ENCODE measurements at regions not wholly inside any gene's neighbourhood (a gene's known extent, or its start where the extent isn't known, plus 50 kb on each side); places are given as distances from the start of the nearest gene placed in this dataset.
"Not testable (repeated sequence)": the region's sequence is repeated elsewhere in the genome, so short reads cannot be mapped to it uniquely, and the experiment has no call there.

DNA sequence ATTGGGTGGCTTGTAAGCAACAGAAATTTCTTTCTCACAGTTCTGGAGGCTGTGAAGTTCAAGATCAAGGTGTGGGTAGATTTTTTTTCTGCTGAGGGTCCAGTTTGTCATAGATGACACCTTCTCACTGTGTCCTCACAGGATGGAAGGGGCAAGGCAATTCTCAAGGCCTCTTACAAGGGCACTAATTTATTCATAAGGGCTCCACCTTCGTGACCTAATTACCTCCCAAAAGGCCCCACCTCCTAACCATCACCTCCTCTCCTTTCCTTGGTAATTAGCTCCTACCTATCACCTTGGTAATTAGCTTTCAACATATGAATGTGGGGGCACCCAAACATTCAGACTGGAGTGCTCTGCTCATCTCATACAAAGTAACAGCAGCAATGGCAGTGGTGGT is 92.3 kb upstream of the CD44 start:
- Histone ChIP-seq H3K27me3 (ENCODE audit: insufficient read depth, low read length) (no peaks in the 10 kb centered on the region), H3K4me3 (ENCODE audit: low read length) (no peak overlapping the region), H3K4me1 (ENCODE audit: insufficient read depth, low read length) (peaks cover 91% of the 10 kb centered on the region), H3K9me3 (ENCODE audit: low read depth, low read length) (no peaks in the 10 kb centered on the region)

DNA sequence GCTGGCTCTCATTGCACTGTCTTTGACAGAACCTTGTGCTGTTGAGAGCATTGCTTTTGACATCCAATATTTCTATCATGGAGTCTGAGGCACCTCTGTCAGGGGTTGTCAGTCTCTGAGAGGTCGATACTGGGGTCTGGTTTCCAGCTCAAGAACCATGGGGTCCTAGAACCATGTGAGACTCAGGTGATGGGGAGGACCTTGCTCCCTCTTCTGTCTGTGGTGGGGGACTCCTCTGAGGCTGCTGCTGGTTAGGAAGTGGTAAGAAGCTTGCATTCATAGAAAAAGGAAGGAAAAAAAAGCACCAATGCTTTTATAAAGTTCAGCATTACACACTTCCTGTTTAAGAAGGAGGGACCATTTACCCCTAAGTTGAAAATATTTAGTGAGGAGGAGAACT is 91.8 kb upstream of the CD44 start:
- Histone ChIP-seq H3K9me3 (ENCODE audit: low read depth, low read length) (no peaks in the 10 kb centered on the region), H3K4me1 (ENCODE audit: insufficient read depth, low read length) (peaks cover 86% of the 10 kb centered on the region), H3K27me3 (ENCODE audit: insufficient read depth, low read length) (no peaks in the 10 kb centered on the region), H3K4me3 (ENCODE audit: low read length) (no peak overlapping the region)

DNA sequence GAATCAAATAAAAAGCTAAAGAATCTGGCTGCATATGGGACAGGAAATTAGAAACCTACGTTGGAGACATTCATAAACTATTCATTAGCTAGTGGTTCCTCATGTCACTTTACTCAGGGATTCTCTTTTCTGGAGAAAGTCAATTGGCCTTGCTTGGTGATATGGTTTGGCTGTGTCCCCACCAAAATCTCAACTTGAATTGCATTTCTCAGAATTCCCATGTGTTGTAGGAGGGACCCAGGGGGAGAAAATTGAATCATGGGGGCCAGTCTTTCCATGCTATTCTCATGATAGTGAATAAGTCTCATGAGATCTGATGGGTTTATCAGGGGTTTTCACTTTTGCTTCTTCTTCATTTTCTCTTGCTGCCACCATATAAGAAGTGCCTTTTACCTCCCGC is 91.2 kb upstream of the CD44 start:
- Histone ChIP-seq H3K4me3 (ENCODE audit: low read length) (no peak overlapping the region), H3K27me3 (ENCODE audit: insufficient read depth, low read length) (no peaks in the 10 kb centered on the region), H3K9me3 (ENCODE audit: low read depth, low read length) (no peaks in the 10 kb centered on the region), H3K4me1 (ENCODE audit: insufficient read depth, low read length) (peaks cover 80% of the 10 kb centered on the region)

DNA sequence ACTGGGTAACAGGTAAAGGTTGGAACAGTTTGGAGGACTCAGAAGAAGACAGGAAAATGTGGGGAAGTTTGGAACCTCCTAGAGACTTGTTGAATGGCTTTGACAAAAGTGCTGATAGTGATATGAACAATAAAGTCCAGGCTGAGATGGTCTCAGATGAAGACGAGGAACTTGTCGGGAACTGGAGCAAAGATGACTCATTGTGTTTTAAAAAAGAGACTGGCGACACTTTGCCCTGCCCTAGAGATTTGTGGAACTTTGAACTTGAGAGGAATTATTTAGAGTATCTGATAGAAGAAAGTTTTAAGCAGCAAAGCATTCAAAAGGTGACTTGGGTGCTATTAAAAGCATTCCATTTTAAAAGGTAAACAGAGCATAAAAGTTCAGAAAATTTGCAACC is 90.6 kb upstream of the CD44 start:
- not testable (repeated sequence) for H3K9me3 ChIP-seq (ENCODE audit: low read depth, low read length); H3K27me3 ChIP-seq (ENCODE audit: insufficient read depth, low read length); H3K4me3 ChIP-seq (ENCODE audit: low read length)
- peaks cover 77% of the 10 kb centered on the region for H3K4me1 ChIP-seq (ENCODE audit: insufficient read depth, low read length)

DNA sequence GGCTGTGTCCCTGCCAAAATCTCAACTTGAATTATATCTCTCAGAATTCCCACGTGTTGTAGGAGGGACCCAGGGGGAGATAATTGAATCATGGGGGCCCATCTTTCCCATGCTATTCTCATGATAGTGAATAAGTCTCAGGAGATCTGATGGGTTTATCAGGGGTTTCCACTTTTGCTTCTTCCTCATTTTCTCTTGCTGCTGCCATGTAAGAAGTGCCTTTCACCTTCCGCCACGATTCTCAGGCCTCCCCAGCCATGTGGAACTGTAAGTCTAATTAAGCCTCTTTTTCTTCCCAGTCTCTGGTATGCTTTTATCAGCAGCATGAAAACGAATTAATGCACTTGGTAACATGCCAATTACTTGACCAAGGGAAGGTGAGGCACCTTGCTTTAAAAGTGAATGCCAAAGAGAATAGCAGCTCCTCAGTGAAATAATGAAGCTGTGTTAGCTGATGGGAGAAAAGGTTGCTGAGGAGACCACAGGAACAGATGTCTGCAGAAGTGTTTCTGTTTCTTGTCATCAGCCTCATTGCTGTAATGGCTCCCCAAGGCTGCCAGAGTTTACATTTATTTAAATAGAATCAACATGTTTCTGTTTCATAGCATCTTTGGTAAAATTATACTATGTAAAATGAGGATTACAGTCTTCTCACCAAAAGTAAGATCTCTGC is 89.0 kb upstream of the CD44 start:
- no peaks in the 10 kb centered on the region for H3K27me3 ChIP-seq (ENCODE audit: insufficient read depth, low read length)
- H3K4me3 ChIP-seq (ENCODE audit: low read length) = no peak overlapping the region

DNA sequence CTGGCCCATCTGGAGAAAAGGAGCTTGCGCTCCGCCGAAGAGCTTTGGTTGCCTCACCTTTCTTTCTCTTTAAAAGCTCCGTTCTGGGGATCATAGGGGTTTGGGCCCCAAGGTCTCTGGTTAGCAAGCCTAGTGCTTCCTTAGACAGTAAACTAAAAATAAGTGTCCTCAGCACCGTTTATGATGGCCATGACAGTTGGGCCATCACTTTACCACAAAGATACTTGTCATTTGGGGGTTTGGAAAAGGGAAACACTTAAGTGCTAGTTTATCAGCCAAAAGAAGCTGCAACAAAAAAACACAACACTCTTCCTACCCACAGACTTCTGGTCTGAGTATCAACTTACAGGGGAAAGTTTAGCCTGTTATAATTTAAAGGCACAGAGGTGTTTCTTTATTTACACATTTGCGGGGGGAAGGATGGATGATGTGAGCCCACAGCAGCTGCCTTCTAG is 88.4 kb upstream of the CD44 start:
- Histone ChIP-seq H3K4me3 (ENCODE audit: low read length) (no peak overlapping the region), H3K9me3 (ENCODE audit: low read depth, low read length) (no peaks in the 10 kb centered on the region), H3K4me1 (ENCODE audit: insufficient read depth, low read length) (peaks cover 55% of the 10 kb centered on the region), H3K27me3 (ENCODE audit: insufficient read depth, low read length) (no peaks in the 10 kb centered on the region)

More for the DNA sequence above, 89.0 kb upstream of the CD44 start:
- Histone ChIP-seq H3K4me1 (ENCODE audit: insufficient read depth, low read length) (peaks cover 61% of the 10 kb centered on the region), H3K9me3 (ENCODE audit: low read depth, low read length) (no peaks in the 10 kb centered on the region)

DNA sequence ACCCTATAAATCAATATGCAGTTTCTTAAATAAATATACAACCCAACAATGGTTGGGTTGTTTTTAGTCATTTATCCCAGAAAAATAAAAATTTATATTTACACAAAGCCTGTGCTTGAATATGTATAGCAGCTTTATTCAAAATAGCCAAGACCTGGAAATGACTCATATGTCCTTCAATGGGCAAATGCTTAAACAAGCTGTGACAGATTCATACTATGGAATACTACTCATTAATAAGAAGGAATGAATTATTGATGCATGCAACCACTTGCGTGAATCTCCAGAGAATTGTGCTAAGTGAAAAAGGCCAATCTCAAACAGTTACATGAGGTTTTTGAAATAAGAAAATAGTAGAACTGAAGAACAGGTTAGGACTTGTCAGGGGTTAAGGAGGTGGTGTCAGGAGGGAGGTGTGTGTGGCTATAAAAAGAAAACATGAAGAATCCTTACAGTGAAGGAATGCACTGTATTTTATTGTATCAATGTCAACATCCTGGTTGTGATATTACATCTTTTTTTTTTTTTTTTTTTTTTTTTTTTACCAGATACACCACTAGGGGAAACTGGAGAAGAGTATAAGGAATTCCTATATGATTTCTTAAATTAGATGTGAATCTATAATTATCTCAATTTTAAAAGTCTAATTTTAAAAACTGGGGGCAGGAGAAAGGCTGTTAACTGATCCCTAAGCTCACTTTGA is 82.4 kb upstream of the CD44 start:
- Histone ChIP-seq H3K4me3 (ENCODE audit: low read length) (no peak overlapping the region), H3K4me1 (ENCODE audit: insufficient read depth, low read length) (peaks cover 29% of the 10 kb centered on the region), H3K9me3 (ENCODE audit: low read depth, low read length) (no peaks in the 10 kb centered on the region), H3K27me3 (ENCODE audit: insufficient read depth, low read length) (no peaks in the 10 kb centered on the region)

DNA sequence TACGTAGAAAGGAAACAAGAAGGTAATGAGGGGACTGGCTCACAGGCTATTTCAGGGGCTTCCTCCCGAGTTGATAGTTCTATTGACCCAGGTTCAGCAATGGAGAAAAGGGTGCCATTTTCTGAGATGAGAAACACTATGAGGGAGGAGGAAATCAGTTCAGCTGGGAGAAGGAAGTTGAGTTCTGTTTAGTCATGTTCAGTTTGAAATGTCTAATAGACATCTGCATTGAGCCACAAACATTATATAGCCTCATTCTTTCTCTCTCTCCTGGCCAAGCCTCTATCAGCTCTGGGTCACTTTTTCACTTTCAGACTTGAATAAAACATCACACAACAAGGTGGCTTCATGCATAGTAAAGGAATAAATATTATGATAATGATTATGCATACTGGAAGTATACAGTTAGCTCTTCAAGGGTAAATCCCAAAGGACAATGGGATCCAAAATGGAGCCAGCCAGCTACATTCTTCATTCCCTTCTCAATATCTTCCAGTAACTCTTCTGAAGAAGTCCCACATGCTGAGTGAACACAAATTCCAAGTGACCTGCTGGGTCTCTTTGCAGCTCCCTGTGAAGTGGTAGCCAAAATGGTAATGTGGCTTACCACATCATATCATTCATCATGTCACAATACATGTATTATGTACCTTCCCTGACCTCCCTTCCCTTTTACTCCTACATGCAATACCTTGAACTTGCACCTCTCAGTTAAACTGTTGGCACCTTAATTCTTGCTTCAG is 80.9 kb upstream of the CD44 start:
- Histone ChIP-seq H3K4me1 (ENCODE audit: insufficient read depth, low read length) (peaks cover 29% of the 10 kb centered on the region), H3K9me3 (ENCODE audit: low read depth, low read length) (no peaks in the 10 kb centered on the region), H3K4me3 (ENCODE audit: low read length) (no peak overlapping the region), H3K27me3 (ENCODE audit: insufficient read depth, low read length) (no peaks in the 10 kb centered on the region)

DNA sequence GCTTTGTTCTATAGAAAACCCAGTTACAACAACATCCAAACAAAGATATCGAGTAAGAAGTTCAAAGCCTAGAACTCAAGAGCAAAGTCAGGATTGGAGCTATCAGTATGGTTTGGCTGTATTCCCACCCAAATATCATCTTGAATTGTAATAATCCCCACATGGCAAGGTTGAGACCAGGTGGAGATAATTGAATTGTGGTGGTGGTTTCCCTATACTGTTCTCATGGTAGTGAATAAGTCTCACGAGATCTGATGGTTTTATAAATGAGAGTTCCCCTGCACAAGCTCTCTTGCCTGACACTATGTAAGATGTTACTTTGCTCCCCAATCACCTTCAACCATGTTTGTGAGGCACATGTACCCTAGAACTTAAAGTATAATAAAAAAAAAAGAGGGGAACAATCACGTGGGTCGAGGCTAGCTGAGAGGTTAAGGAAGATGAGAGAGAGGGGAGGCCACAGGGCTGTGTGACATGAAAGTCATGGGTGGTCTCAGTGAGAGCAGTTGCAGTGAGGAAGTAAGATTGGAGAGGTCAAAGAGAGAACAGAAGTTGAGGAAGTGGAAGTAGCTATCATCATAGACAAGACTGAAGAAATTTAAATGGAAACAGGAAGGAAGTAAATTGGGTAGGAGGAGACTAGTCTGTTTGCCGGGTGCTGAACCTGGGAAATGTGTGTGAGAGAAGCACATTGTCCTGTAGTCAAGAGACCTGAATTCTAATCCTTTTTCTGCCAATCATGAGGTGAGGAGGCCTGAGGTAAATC is 80.1 kb upstream of the CD44 start:
- Histone ChIP-seq H3K9me3 (ENCODE audit: low read depth, low read length) (no peaks in the 10 kb centered on the region), H3K4me1 (ENCODE audit: insufficient read depth, low read length) (peaks cover 35% of the 10 kb centered on the region), H3K27me3 (ENCODE audit: insufficient read depth, low read length) (no peaks in the 10 kb centered on the region), H3K4me3 (ENCODE audit: low read length) (no peak overlapping the region)

DNA sequence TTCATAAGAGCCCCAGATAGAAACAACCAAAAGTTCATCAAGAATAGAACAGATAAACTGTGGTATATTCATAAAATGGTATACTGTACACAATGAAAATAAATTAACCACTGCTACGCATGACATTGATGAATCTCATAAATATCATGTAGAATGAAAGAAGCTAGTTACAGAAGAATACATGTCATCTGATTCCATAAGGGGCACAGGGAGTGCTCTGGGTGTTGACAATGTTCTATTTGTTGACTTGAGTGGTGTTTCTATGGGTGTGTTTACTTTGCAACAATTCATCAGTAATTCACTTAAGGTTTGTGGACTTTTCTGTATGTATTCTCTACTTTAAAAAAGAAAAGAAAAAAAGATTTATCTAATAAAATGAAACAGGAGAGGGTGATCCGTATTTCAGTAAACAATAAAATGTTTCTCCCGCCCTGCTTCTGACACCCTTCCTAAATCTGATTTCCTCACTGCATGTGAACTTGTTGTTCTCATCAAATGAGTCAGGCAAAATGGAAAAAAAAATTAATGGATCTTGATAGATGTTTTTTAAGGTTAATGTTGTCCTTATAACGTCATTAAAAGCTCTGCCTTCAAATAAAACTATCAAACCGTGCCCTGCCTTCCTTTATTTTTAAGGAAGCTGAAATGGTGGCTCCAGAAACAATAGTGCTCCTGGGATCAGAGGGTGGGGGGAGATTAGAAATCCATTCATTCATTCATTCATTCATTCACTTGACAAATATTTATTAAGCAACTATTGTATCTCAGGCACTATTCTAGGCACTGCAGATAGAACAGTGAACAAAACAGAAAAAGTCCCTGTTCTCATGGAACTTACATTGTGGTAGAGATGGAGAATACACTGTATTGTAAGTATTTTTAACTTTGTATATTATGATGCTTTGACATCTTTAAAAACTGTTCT is 77.2 kb upstream of the CD44 start:
- Histone ChIP-seq H3K27me3 (ENCODE audit: insufficient read depth, low read length) (no peaks in the 10 kb centered on the region), H3K4me3 (ENCODE audit: low read length) (no peak overlapping the region), H3K9me3 (ENCODE audit: low read depth, low read length) (no peaks in the 10 kb centered on the region), H3K4me1 (ENCODE audit: insufficient read depth, low read length) (peaks cover 58% of the 10 kb centered on the region)

DNA sequence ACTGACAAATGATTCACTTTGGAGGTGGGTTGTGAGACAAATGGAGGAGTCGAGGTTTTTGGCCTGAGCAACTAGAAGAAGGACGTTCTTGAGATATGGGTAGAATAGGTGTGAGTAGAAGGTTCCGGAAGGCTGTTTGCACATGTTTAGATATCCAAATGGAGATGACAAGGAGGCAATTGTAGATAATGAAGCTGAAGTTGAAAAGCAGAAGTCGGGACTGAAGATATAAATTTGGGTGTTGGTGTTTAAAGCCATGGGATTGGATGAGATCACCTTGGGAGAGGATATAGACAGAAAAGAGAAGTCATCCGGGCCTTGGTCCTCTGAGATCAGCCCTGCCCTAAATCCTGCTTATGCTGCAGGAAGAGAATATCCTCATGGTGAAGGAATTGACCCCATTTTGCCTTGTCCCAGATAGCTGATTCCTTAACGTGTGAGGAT is 75.5 kb upstream of the CD44 start:
- H3K4me1 ChIP-seq (ENCODE audit: insufficient read depth, low read length) = peaks cover 53% of the 10 kb centered on the region
- no peak overlapping the region for H3K4me3 ChIP-seq (ENCODE audit: low read length)
- no peaks in the 10 kb centered on the region for H3K9me3 ChIP-seq (ENCODE audit: low read depth, low read length)
- H3K27me3 ChIP-seq (ENCODE audit: insufficient read depth, low read length) = no peaks in the 10 kb centered on the region

DNA sequence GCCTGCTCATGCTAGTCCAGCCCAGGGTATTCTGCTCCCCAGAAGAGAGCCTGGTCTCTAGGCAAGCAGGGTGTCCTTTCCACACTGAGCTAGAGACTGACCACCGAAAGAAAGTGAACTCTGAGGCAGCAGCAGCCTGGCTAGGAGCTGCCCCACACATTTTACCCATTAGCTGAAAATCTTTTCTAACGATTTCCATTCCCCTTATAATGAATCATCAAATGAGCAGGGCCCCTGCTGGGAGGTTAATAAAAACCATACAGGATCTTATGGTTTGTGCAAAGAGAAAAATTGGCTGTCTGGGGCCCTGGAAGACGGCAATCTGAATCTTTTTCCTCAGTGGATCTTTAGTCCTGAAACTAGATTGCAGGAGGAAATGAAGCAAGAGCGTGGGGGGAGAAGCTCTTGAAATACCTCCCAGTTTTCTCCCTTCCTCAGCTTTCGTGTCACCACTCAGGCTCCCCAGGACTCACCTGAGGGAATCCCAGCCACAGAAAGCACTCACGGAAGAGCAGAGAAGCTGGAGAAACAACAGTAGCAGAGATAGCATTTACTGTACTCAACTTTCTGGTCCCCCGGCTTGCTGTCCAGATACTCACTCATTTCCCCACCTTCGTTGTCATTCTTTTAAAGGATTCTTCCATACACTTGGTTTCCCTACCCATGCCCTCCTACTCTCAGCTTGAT is 74.7 kb upstream of the CD44 start:
- Histone ChIP-seq H3K4me1 (ENCODE audit: insufficient read depth, low read length) (peaks cover 48% of the 10 kb centered on the region), H3K27me3 (ENCODE audit: insufficient read depth, low read length) (no peaks in the 10 kb centered on the region), H3K9me3 (ENCODE audit: low read depth, low read length) (no peaks in the 10 kb centered on the region), H3K4me3 (ENCODE audit: low read length) (no peak overlapping the region)

DNA sequence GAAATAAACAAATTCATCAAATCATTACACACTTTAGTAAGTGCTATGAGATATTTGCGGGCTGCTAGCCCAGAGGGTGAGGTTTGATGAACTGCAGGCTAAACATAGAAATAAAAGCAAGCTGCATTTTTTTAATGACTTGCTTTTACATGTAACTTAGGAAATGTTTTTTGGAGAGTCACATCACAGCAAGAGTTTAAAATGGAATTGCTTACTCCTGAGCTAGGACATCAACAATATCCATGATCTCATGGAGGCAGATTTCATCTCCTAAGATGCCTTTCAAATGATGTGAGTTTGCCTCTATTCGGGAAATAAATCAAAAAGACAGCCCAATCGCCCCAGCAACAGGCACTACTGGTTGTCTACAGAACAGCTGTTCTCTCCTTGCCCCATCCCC is 73.4 kb upstream of the CD44 start:
- Histone ChIP-seq H3K9me3 (ENCODE audit: low read depth, low read length) (peaks cover 11% of the 10 kb centered on the region), H3K27me3 (ENCODE audit: insufficient read depth, low read length) (no peaks in the 10 kb centered on the region), H3K4me3 (ENCODE audit: low read length) (no peak overlapping the region), H3K4me1 (ENCODE audit: insufficient read depth, low read length) (peaks cover 39% of the 10 kb centered on the region)

DNA sequence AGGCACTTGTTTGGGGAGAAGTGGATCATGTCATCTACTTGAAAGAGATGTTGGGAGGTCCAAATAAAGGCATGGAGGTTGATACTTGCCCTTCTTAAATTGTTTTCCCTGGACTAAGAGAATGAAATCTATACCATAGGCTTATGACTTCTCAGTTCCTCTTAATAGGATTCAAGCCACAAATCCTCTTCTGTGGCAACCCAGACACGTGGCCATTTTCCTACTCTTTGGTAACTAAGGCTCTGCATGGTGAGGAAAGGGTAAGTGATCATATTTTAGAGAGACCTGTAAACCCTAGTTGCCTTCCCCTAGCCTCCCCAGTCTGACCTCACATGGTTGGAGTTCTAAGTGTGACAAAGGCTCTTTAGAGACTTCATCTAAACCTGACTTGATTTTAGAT is 72.9 kb upstream of the CD44 start:
- no peaks in the 10 kb centered on the region for H3K27me3 ChIP-seq (ENCODE audit: insufficient read depth, low read length)
- peaks cover 39% of the 10 kb centered on the region for H3K4me1 ChIP-seq (ENCODE audit: insufficient read depth, low read length)
- no peak overlapping the region for H3K4me3 ChIP-seq (ENCODE audit: low read length)
- peaks cover 14% of the 10 kb centered on the region for H3K9me3 ChIP-seq (ENCODE audit: low read depth, low read length)
